ENCODE measurements at regions not wholly inside any gene's neighbourhood (a gene's known extent, or its start where the extent isn't known, plus 50 kb on each side); places are given as distances from the start of the nearest gene placed in this dataset.

DNA sequence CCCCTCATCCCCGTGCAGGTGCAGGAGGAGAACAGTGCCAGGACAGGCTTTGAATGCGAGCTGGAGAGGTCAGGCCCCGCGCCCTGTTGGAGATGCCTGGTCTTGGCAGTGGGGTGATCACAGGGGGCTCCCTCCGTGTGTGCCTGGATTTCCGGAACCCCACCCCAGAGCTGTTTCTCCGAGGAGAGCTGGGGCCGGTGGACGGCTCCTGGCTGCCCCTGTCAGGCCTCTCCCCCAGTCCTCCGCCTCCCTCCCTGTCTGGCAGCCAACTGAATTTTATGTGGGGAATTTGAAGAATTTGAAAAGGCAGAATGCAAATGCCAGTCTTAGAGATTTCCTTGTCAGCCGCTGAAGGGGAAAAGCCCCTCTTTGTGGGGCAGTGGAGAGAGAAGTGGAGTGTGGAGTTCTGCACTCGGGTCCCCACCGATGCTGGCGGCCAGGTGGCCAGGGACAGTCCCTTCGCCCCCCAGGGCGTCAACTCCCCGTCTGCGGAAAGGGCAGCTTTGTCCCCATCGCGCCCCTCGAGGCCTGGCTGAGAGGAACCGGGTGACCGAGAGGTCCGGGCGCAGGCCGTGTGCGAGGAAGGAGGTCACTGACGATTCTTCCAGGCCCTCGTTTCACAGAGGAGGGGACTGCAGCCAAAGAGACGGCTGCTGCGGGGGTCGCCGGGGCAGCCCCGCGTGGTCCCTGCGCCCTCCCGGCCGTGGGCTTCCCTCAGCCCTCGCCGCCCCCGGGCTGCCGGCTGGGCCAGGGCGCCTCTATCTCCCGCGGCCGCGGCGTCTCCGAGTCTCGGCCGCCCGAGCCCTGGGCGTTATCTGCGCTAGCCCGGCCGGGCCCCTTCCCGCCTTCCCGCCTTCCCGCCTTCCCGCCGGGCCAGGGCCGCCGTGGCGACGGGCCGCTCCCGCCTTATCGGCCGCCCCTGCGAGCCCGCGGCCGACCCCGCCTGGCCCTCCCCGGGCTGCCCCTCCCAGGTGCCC lies 56.0 kb upstream of the LCTL start (continued):
- peak in 1 of 2 experiments; percentile 14; a peak in 2 of 4 replicates for TF ChIP-seq NRF1 (conservative IDR thresholded peaks at IDR 0.05 in 1 of 2, IDR thresholded peaks at IDR 0.05 in 1 of 2)
- TF ChIP-seq, protein P1, sequence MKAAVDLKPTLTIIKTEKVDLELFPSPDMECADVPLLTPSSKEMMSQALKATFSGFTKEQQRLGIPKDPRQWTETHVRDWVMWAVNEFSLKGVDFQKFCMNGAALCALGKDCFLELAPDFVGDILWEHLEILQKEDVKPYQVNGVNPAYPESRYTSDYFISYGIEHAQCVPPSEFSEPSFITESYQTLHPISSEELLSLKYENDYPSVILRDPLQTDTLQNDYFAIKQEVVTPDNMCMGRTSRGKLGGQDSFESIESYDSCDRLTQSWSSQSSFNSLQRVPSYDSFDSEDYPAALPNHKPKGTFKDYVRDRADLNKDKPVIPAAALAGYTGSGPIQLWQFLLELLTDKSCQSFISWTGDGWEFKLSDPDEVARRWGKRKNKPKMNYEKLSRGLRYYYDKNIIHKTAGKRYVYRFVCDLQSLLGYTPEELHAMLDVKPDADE (conservative IDR thresholded peaks at IDR 0.05; ENCODE audit: control insufficient read depth, low read depth, low read length): 0 out of 2 replicates have a peak, but pooled peaks have one; percentile 45
- TF ChIP-seq, protein P2, sequence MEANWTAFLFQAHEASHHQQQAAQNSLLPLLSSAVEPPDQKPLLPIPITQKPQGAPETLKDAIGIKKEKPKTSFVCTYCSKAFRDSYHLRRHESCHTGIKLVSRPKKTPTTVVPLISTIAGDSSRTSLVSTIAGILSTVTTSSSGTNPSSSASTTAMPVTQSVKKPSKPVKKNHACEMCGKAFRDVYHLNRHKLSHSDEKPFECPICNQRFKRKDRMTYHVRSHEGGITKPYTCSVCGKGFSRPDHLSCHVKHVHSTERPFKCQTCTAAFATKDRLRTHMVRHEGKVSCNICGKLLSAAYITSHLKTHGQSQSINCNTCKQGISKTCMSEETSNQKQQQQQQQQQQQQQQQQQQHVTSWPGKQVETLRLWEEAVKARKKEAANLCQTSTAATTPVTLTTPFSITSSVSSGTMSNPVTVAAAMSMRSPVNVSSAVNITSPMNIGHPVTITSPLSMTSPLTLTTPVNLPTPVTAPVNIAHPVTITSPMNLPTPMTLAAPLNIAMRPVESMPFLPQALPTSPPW (CRISPR knock-in tag; IDR thresholded peaks at IDR 0.05): peak; percentile 71
- no peak for TF ChIP-seq ZNF12 (CRISPR knock-in tag; IDR thresholded peaks at IDR 0.05)
- peak; percentile 62 for TF ChIP-seq EGR1 (conservative IDR thresholded peaks at IDR 0.05)
- TF ChIP-seq NR4A1 (CRISPR knock-in tag; IDR thresholded peaks at IDR 0.05): peak; percentile 86
- peak; percentile 92 for TF ChIP-seq NR4A1 (tag; IDR thresholded peaks at IDR 0.05)
- 0 out of 2 replicates have a peak, but pooled peaks have one; percentile 4 for TF ChIP-seq CBFA2T2 (conservative IDR thresholded peaks at IDR 0.05)
- TF ChIP-seq, protein P3, sequence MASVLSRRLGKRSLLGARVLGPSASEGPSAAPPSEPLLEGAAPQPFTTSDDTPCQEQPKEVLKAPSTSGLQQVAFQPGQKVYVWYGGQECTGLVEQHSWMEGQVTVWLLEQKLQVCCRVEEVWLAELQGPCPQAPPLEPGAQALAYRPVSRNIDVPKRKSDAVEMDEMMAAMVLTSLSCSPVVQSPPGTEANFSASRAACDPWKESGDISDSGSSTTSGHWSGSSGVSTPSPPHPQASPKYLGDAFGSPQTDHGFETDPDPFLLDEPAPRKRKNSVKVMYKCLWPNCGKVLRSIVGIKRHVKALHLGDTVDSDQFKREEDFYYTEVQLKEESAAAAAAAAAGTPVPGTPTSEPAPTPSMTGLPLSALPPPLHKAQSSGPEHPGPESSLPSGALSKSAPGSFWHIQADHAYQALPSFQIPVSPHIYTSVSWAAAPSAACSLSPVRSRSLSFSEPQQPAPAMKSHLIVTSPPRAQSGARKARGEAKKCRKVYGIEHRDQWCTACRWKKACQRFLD (CRISPR knock-in tag; IDR thresholded peaks at IDR 0.05): peak; percentile 86
- peak; percentile 50; the same call in 1 of the 2 replicates for TF ChIP-seq ZNF668 (CRISPR knock-in tag; IDR thresholded peaks at IDR 0.05)
- TF ChIP-seq ZNF583 (CRISPR knock-in tag; IDR thresholded peaks at IDR 0.05): peak; percentile 86
- peak; percentile 63; the same call in 1 of the 2 replicates for TF ChIP-seq NR1H2 (CRISPR knock-in tag; IDR thresholded peaks at IDR 0.05)
- no peak for TF ChIP-seq TRIM28 (IDR thresholded peaks at IDR 0.05)
- TF ChIP-seq ZBTB17 (CRISPR knock-in tag; IDR thresholded peaks at IDR 0.05): peak; percentile 73; the same call in 1 of the 2 replicates
- TF ChIP-seq HMGN3 (IDR thresholded peaks at IDR 0.05; ENCODE audit: borderline replicate concordance, extremely low read depth, insufficient read length, low read depth, low read length): peak; percentile 90
- peak; percentile 9; the same call in 1 of the 2 replicates for TF ChIP-seq KDM2B (CRISPR knock-in tag; IDR thresholded peaks at IDR 0.05)
- TF ChIP-seq, protein P4, sequence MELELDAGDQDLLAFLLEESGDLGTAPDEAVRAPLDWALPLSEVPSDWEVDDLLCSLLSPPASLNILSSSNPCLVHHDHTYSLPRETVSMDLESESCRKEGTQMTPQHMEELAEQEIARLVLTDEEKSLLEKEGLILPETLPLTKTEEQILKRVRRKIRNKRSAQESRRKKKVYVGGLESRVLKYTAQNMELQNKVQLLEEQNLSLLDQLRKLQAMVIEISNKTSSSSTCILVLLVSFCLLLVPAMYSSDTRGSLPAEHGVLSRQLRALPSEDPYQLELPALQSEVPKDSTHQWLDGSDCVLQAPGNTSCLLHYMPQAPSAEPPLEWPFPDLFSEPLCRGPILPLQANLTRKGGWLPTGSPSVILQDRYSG (tag; conservative IDR thresholded peaks at IDR 0.05; ENCODE audit: low read depth): peak; percentile 71; the same call in 1 of the 2 replicates
- TF ChIP-seq ADNP (tag; IDR thresholded peaks at IDR 0.05): no peak
- no peak for TF ChIP-seq COPS2 (conservative IDR thresholded peaks at IDR 0.05)
- peak; percentile 47; the same call in 1 of the 2 replicates for TF ChIP-seq NCOR1 (IDR thresholded peaks at IDR 0.05)

All from K562 (cell line).